CD4-positive, alpha-beta T cell (primary cell): ENCODE measurements at regions not wholly inside any gene's neighbourhood (a gene's known extent, or its start where the extent isn't known, plus 50 kb on each side); places are given as distances from the start of the nearest gene placed in this dataset.

Experiments
- ATAC-seq: fragments of 200-7000 bp; cut with Tn5 transposase; one replicate; pipeline ENCODE4 v1.10.0; 2022; ENCODE audit warnings: mild to moderate bottlenecking; ENCODE audit not compliant: poor library complexity
- CTCF ChIA-PET: fragments of 350-600 bp; sonication (Branson Sonifier 250); formaldehyde crosslinking; loops from one replicate; lab custom pipeline; 2021; ENCODE audit warnings: antibody characterized with exemption, inconsistent platforms; lab: Charles Lee
- POLR2A ChIA-PET: fragments of 350-600 bp; sonication (Branson Sonifier 250); formaldehyde crosslinking; loops from one replicate; lab custom pipeline; 2021; ENCODE audit warnings: antibody characterized with exemption, inconsistent platforms; lab: Charles Lee
- DNase-seq, 14 experiments: peaks; one replicate each; pipeline ENCODE4 v3.0.0-alpha.2; 2013 to 2020; ENCODE audit warnings: mixed read lengths in 2 of 14
- H3K27ac ChIP-seq, 2 donors: one replicate each; pipeline versions ENCODE4 v1.5.1 to v1.7.0; 2013; ENCODE audit warnings: low read length in 2 of 2, low read depth in 1 of 2, mild to moderate bottlenecking in 1 of 2
- H3K27me3 ChIP-seq, 2 experiments: 1 replicate in 1 of 2; 2 replicates in 1 of 2; pipeline versions ENCODE4 v1.6.1 to v1.7.0; 2013; ENCODE audit warnings: low read length in 2 of 2, control low read depth in 1 of 2, mild to moderate bottlenecking in 1 of 2, moderate library complexity in 1 of 2; ENCODE audit not compliant: insufficient read depth in 2 of 2, control insufficient read depth in 1 of 2
- H3K36me3 ChIP-seq: one replicate; pipeline ENCODE4 v1.6.1; 2013; ENCODE audit warnings: low read length, control low read depth; ENCODE audit not compliant: insufficient read depth
- H3K4me1 ChIP-seq: one replicate; pipeline ENCODE4 v1.6.1; 2013; ENCODE audit warnings: low read length, control low read depth; ENCODE audit not compliant: insufficient read depth
- H3K4me3 ChIP-seq: one replicate; pipeline ENCODE4 v1.5.1; 2013; ENCODE audit warnings: mild to moderate bottlenecking, low read length, moderate library complexity
- H3K9me3 ChIP-seq, 2 experiments: 1 replicate in 1 of 2; 2 replicates in 1 of 2; pipeline versions ENCODE4 v1.6.1 to v1.7.0; 2013; ENCODE audit warnings: low read length in 2 of 2, mild to moderate bottlenecking in 2 of 2, control low read depth in 1 of 2, moderate library complexity in 1 of 2; ENCODE audit not compliant: control insufficient read depth in 1 of 2, insufficient read depth in 1 of 2
- H3K27ac Mint-ChIP-seq: one replicate; pipeline ENCODE4 v1.8.0; 2020; ENCODE audit warnings: mixed read lengths
- H3K27me3 Mint-ChIP-seq: one replicate; pipeline ENCODE4 v1.8.0; 2021; ENCODE audit warnings: mixed read lengths
- H3K36me3 Mint-ChIP-seq: one replicate; pipeline ENCODE4 v1.8.0; 2021; ENCODE audit warnings: low read depth, mixed read lengths
- H3K4me1 Mint-ChIP-seq: one replicate; pipeline ENCODE4 v1.8.0; 2021; ENCODE audit warnings: low read depth, mixed read lengths
- H3K4me3 Mint-ChIP-seq: one replicate; pipeline ENCODE4 v1.8.0; 2020; ENCODE audit warnings: mild to moderate bottlenecking, mixed read lengths
- H3K9me3 Mint-ChIP-seq: one replicate; pipeline ENCODE4 v1.8.0; 2020; ENCODE audit warnings: mixed read lengths
- CTCF ChIP-seq: fragments of 200-600 bp; IDR thresholded peaks from one replicate; pipeline ENCODE4 v1.8.0; 2022; ENCODE audit warnings: antibody characterized with exemption, mild to moderate bottlenecking
- intact Hi-C, 2 experiments: fragments of 100-400 bp; cut with DNase I in 1 of 2; cut with micrococcal nuclease in 1 of 2; formaldehyde crosslinking; loops; one replicate each; pipeline versions ENCODE4 v1.15.1 to v1.9.0; 2023 to 2025; cut with DNase I, micrococcal nuclease

- intact Hi-C loops: no loop called here
Measured at GRCh38 chr15:61644550-61644949, 415.4 kb upstream of the RORA start.

DNA sequence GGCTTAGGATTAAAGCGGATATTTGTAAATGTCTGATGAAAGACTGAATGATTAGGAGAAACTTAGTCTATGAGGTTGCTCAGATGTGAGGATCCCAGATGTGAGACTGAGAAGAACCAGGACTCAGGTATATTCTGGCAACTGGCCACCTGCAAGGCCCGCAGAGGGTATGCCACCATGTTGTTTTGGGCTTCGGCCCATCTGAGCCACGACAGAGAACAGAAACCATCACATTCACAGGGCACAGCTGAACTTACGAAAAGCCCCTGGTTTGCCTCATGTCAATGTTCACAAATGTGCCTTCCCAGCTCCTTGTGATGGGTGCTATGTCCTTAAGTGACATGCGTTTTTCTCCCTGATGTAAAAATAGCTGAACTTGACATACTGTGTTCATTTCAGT lies 412.5 kb upstream of the RORA start:
- no peak overlapping the region for H3K4me3 Mint-ChIP-seq
- DNase-seq (no peak), ATAC-seq (no peak)
- intact Hi-C loops: no loop called here
- ChIA-PET POLR2A (no interaction called here), CTCF (no interaction called here)
- TF ChIP-seq CTCF: no peak
- peaks cover 26% of the 10 kb centered on the region for H3K27me3 Mint-ChIP-seq
- no peaks in the 10 kb centered on the region for H3K36me3 Mint-ChIP-seq
- Histone ChIP-seq H3K9me3 (peaks cover 0 to 3% of the 10 kb centered on the region in 2 experiments), H3K36me3 (no peaks in the 10 kb centered on the region), H3K27ac (no peak overlapping the region), H3K4me1 (no peaks in the 10 kb centered on the region), H3K27me3 (peaks cover 8 to 11% of the 10 kb centered on the region in 2 experiments), H3K4me3 (no peak overlapping the region)
- H3K27ac Mint-ChIP-seq: no peak overlapping the region
- H3K4me1 Mint-ChIP-seq: no peaks in the 10 kb centered on the region
- no peaks in the 10 kb centered on the region for H3K9me3 Mint-ChIP-seq

More at GRCh38 chr15:61644550-61644949, 415.4 kb upstream of the RORA start:
- TF ChIP-seq CTCF: no peak
- Histone ChIP-seq H3K4me1 (no peaks in the 10 kb centered on the region), H3K27ac (no peak overlapping the region), H3K4me3 (no peak overlapping the region), H3K36me3 (no peaks in the 10 kb centered on the region), H3K27me3 (peaks cover 5 to 7% of the 10 kb centered on the region in 2 experiments), H3K9me3 (peaks cover 0 to 3% of the 10 kb centered on the region in 2 experiments)
- H3K27me3 Mint-ChIP-seq: peaks cover 22% of the 10 kb centered on the region
- H3K4me3 Mint-ChIP-seq: no peak overlapping the region
- ChIA-PET CTCF (no interaction called here), POLR2A (no interaction called here)
- no peaks in the 10 kb centered on the region for H3K4me1 Mint-ChIP-seq
- H3K36me3 Mint-ChIP-seq: no peaks in the 10 kb centered on the region
- ATAC-seq: no peak
- no peaks in the 10 kb centered on the region for H3K9me3 Mint-ChIP-seq
- DNase-seq: no peak
- H3K27ac Mint-ChIP-seq: no peak overlapping the region

DNA sequence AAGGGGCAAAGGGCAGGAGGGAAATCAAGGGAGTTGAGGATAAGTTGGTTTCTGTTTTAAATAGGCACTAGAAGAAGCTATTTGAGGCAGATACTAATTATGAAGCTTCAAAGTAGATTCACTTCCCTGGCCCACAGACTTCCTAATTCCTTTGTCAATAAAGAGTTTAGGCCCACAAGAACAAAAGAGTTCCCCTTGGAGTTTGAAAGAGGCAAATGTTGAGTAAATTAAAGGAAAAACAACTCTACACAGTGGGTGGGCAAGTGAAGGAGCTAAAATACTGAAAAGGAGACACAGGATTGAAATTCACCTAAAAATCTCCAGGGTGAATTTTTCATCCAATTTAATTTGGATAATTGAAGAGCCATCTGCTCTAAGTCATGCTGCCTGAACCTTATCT lies 411.7 kb upstream of the RORA start:
- no peaks in the 10 kb centered on the region for H3K9me3 Mint-ChIP-seq
- ATAC-seq (no peak), DNase-seq (no peak)
- peaks cover 32% of the 10 kb centered on the region for H3K27me3 Mint-ChIP-seq
- Histone ChIP-seq H3K27me3 (peaks cover 8 to 11% of the 10 kb centered on the region in 2 experiments), H3K4me3 (no peak overlapping the region), H3K27ac (no peak overlapping the region), H3K9me3 (peaks cover 0 to 3% of the 10 kb centered on the region in 2 experiments), H3K4me1 (no peaks in the 10 kb centered on the region), H3K36me3 (no peaks in the 10 kb centered on the region)
- H3K36me3 Mint-ChIP-seq: no peaks in the 10 kb centered on the region
- ChIA-PET POLR2A (no interaction called here), CTCF (no interaction called here)
- no peak overlapping the region for H3K27ac Mint-ChIP-seq
- intact Hi-C loops: no loop called here
- no peaks in the 10 kb centered on the region for H3K4me1 Mint-ChIP-seq
- no peak for TF ChIP-seq CTCF
- no peak overlapping the region for H3K4me3 Mint-ChIP-seq
